Activated B cell treated with CpG ODN at 0.5 μM for 24 hours (primary cell): ENCODE measurements at regions not wholly inside any gene's neighbourhood (a gene's known extent, or its start where the extent isn't known, plus 50 kb on each side); places are given as distances from the start of the nearest gene placed in this dataset.

Experiments used
- ATAC-seq: fragments of 200-7000 bp; cut with Tn5 transposase; one replicate; pipeline ENCODE4 v1.10.0; 2021; ENCODE audit warnings: low read depth, mild to moderate bottlenecking, moderate library complexity
- CTCF ChIA-PET: fragments of 350-600 bp; sonication (Branson Sonifier 250); formaldehyde crosslinking; loops from one replicate; lab custom pipeline; 2021; ENCODE audit warnings: antibody characterized with exemption; lab: Charles Lee
- POLR2A ChIA-PET: fragments of 350-600 bp; sonication (Branson Sonifier 250); formaldehyde crosslinking; loops from one replicate; lab custom pipeline; 2021; ENCODE audit warnings: antibody characterized with exemption; lab: Charles Lee
- DNase-seq: peaks from one replicate; pipeline ENCODE4 v3.0.0; 2022
- H3K27ac Mint-ChIP-seq: one replicate; pipeline ENCODE4 v1.8.0; 2020; ENCODE audit warnings: mixed read lengths
- H3K27me3 Mint-ChIP-seq: one replicate; pipeline ENCODE4 v1.8.0; 2021; ENCODE audit warnings: mixed read lengths
- H3K36me3 Mint-ChIP-seq: one replicate; pipeline ENCODE4 v1.8.0; 2021; ENCODE audit warnings: low read depth, mixed read lengths
- H3K4me1 Mint-ChIP-seq: one replicate; pipeline ENCODE4 v1.8.0; 2021; ENCODE audit warnings: mixed read lengths
- H3K4me3 Mint-ChIP-seq: one replicate; pipeline ENCODE4 v1.8.0; 2020; ENCODE audit warnings: mild to moderate bottlenecking, mixed read lengths
- H3K9me3 Mint-ChIP-seq: one replicate; pipeline ENCODE4 v1.8.0; 2020; ENCODE audit warnings: mixed read lengths
- intact Hi-C: fragments of 100-400 bp; cut with micrococcal nuclease; formaldehyde crosslinking; loops from one replicate; pipeline ENCODE4 v1.15.1; 2024
- TF ChIP-seq, protein P1 (sequence below): fragments of 200-600 bp; IDR thresholded peaks from one replicate; pipeline ENCODE4 v1.8.0; 2022; ENCODE audit warnings: antibody characterized with exemption, mild to moderate bottlenecking

- Mint-ChIP-seq H3K9me3 (no peaks in the 10 kb centered on the region), H3K27me3 (peaks cover 30% of the 10 kb centered on the region), H3K4me3 (no peak overlapping the region), H3K4me1 (no peaks in the 10 kb centered on the region), H3K36me3 (no peaks in the 10 kb centered on the region), H3K27ac (no peak overlapping the region)
- DNase-seq, result no peak
- intact Hi-C loops, result no loop called here
- POLR2A ChIA-PET, result no interaction called here
- no peak for ATAC-seq
- TF ChIP-seq, protein P1, sequence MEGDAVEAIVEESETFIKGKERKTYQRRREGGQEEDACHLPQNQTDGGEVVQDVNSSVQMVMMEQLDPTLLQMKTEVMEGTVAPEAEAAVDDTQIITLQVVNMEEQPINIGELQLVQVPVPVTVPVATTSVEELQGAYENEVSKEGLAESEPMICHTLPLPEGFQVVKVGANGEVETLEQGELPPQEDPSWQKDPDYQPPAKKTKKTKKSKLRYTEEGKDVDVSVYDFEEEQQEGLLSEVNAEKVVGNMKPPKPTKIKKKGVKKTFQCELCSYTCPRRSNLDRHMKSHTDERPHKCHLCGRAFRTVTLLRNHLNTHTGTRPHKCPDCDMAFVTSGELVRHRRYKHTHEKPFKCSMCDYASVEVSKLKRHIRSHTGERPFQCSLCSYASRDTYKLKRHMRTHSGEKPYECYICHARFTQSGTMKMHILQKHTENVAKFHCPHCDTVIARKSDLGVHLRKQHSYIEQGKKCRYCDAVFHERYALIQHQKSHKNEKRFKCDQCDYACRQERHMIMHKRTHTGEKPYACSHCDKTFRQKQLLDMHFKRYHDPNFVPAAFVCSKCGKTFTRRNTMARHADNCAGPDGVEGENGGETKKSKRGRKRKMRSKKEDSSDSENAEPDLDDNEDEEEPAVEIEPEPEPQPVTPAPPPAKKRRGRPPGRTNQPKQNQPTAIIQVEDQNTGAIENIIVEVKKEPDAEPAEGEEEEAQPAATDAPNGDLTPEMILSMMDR, result no peak
- CTCF ChIA-PET, result no interaction called here
These were observed 52.2 kb upstream of the RBSN start for GRCh38 chr3:15151166-15151565.

- TF ChIP-seq, protein P1, result no peak
- no peaks in the 10 kb centered on the region for H3K9me3 Mint-ChIP-seq
These were observed 53.2 kb upstream of the RBSN start for GRCh38 chr3:15152184-15152583.

GRCh38 chr3:15153103-15153502 is 52.9 kb upstream of the CAPN7 start:
- H3K27me3 Mint-ChIP-seq, result peaks cover 37% of the 10 kb centered on the region
- ATAC-seq (no peak), DNase-seq (no peak)
- ChIA-PET CTCF (interaction anchor here (1.4 kb wide), 1 partner anchor 45 kb away, joined by 4 read pairs; no protein-coding TSS in a partner anchor), POLR2A (no interaction called here)
- no peaks in the 10 kb centered on the region for H3K4me1 Mint-ChIP-seq
- H3K9me3 Mint-ChIP-seq, result peaks cover 4% of the 10 kb centered on the region
- no peak overlapping the region for H3K27ac Mint-ChIP-seq
- intact Hi-C loops, result no loop called here
- no peak overlapping the region for H3K4me3 Mint-ChIP-seq
- TF ChIP-seq, protein P1, result no peak
- H3K36me3 Mint-ChIP-seq, result no peaks in the 10 kb centered on the region

More at GRCh38 chr3:15152184-15152583, 53.2 kb upstream of the RBSN start:
- H3K4me1 Mint-ChIP-seq, result no peaks in the 10 kb centered on the region
- ChIA-PET POLR2A (no interaction called here), CTCF (interaction anchor here (1.4 kb wide), 1 partner anchor 44 kb away, joined by 4 read pairs; no protein-coding TSS in a partner anchor)
- H3K36me3 Mint-ChIP-seq, result no peaks in the 10 kb centered on the region
- no peak overlapping the region for H3K4me3 Mint-ChIP-seq
- DNase-seq, result no peak
- no peak for ATAC-seq
- peaks cover 31% of the 10 kb centered on the region for H3K27me3 Mint-ChIP-seq
- intact Hi-C loops, result no loop called here
- no peak overlapping the region for H3K27ac Mint-ChIP-seq

DNA sequence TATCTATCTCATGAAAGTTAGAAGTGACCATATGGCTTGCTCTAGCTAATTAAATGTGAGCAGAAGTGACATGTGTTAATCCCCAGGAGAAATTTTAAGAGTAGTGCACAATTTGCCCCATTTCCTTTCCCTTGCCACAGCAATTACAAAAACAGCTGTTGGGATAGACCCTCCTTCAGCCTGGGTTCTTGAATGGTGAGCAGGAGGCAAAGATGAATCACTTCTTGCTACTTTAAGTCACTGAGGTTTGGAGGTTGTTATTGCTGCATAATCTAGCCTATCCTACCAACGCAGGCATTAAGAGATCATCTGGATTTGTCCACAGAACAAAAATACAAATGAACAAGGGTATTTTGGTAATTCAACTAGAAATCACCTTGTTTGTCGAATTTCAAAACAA is 51.7 kb upstream of the CAPN7 start:
- no peaks in the 10 kb centered on the region for H3K36me3 Mint-ChIP-seq
- no peak overlapping the region for H3K27ac Mint-ChIP-seq
- H3K4me1 Mint-ChIP-seq, result no peaks in the 10 kb centered on the region
- intact Hi-C loops, result no loop called here
- POLR2A ChIA-PET, result no interaction called here
- H3K27me3 Mint-ChIP-seq, result peaks cover 35% of the 10 kb centered on the region
- CTCF ChIA-PET, result no interaction called here
- TF ChIP-seq, protein P1, result no peak
- DNase-seq (no peak), ATAC-seq (no peak)
- no peak overlapping the region for H3K4me3 Mint-ChIP-seq
- H3K9me3 Mint-ChIP-seq, result peaks cover 4% of the 10 kb centered on the region

- no peak overlapping the region for H3K4me3 Mint-ChIP-seq
- POLR2A ChIA-PET, result no interaction called here
- TF ChIP-seq, protein P1, result no peak
- H3K9me3 Mint-ChIP-seq, result peaks cover 4% of the 10 kb centered on the region
- CTCF ChIA-PET, result no interaction called here
- ATAC-seq (no peak), DNase-seq (no peak)
- peaks cover 30% of the 10 kb centered on the region for H3K27me3 Mint-ChIP-seq
- intact Hi-C loops, result no loop called here
- H3K36me3 Mint-ChIP-seq, result no peaks in the 10 kb centered on the region
- peaks cover 6% of the 10 kb centered on the region for H3K4me1 Mint-ChIP-seq
- no peak overlapping the region for H3K27ac Mint-ChIP-seq
These were observed 50.1 kb upstream of the CAPN7 start for GRCh38 chr3:15155840-15156360.
